ENCODE measurements at regions not wholly inside any gene's neighbourhood (a gene's known extent, or its start where the extent isn't known, plus 50 kb on each side); places are given as distances from the start of the nearest gene placed in this dataset.

- no peak for DNase-seq (ENCODE audit: extremely low spot score)
- Histone ChIP-seq H3K27me3 (no peaks in the 10 kb centered on the region), H3K27ac (replicated peaks in 1 of 4) (no peak overlapping the region), H3K4me1 (no peaks in the 10 kb centered on the region), H3K4me3 (no peak overlapping the region), H3K36me3 (no peaks in the 10 kb centered on the region), H3K9me3 (no peaks in the 10 kb centered on the region)
- WGBS, result 90% methylated on average over 1 of the region's 1 CpG
- intact Hi-C loops (cut with DNase I), result no loop called here
- TF ChIP-seq POLR2A (IDR thresholded peaks at IDR 0.05; ENCODE audit: low read depth) (no peak), CTCF (IDR thresholded peaks at IDR 0.05) (no peak), EP300 (IDR thresholded peaks at IDR 0.05) (no peak), POLR2AphosphoS5 (IDR thresholded peaks at IDR 0.05) (no peak)
These were observed 91.1 kb downstream of the GPR37 start for GRCh38 chr7:124674451-124674850.

- intact Hi-C loops (cut with DNase I), result no loop called here
- no peak overlapping the region for H3K27ac ChIP-seq (replicated peaks in 1 of 4)
- no peak for TF ChIP-seq POLR2AphosphoS5 (IDR thresholded peaks at IDR 0.05)
- no peak for TF ChIP-seq POLR2A (IDR thresholded peaks at IDR 0.05; ENCODE audit: low read depth)
- TF ChIP-seq CTCF (IDR thresholded peaks at IDR 0.05), result no peak
- TF ChIP-seq EP300 (IDR thresholded peaks at IDR 0.05), result no peak
- H3K9me3 ChIP-seq, result no peaks in the 10 kb centered on the region
- H3K4me1 ChIP-seq, result no peaks in the 10 kb centered on the region
- no peak overlapping the region for H3K4me3 ChIP-seq
- H3K27me3 ChIP-seq, result no peaks in the 10 kb centered on the region
- H3K36me3 ChIP-seq, result no peaks in the 10 kb centered on the region
- 76% methylated on average over 1 of the region's 1 CpG for WGBS
- no peak for DNase-seq (ENCODE audit: extremely low spot score)
These were observed 93.6 kb downstream of the GPR37 start for GRCh38 chr7:124672011-124672410.

GRCh38 chr7:124667312-124668153, 98.1 kb downstream of the GPR37 start:
- Histone ChIP-seq H3K9me3 (no peaks in the 10 kb centered on the region), H3K27me3 (no peaks in the 10 kb centered on the region), H3K4me1 (no peaks in the 10 kb centered on the region), H3K4me3 (no peak overlapping the region), H3K27ac (replicated peaks in 1 of 4) (no peak overlapping the region), H3K36me3 (no peaks in the 10 kb centered on the region)
- WGBS, result 69% methylated on average over 9 of the region's 9 CpGs
- DNase-seq (ENCODE audit: extremely low spot score), result no peak
- intact Hi-C loops (cut with DNase I), result no loop called here
- TF ChIP-seq EP300 (IDR thresholded peaks at IDR 0.05), result no peak
- TF ChIP-seq POLR2A (IDR thresholded peaks at IDR 0.05; ENCODE audit: low read depth), result no peak
- no peak for TF ChIP-seq CTCF (IDR thresholded peaks at IDR 0.05)
- no peak for TF ChIP-seq POLR2AphosphoS5 (IDR thresholded peaks at IDR 0.05)

- DNase-seq (ENCODE audit: extremely low spot score), result no peak
- Histone ChIP-seq H3K27me3 (no peaks in the 10 kb centered on the region), H3K27ac (replicated peaks in 1 of 4) (no peak overlapping the region), H3K36me3 (no peaks in the 10 kb centered on the region), H3K4me3 (no peak overlapping the region), H3K9me3 (no peaks in the 10 kb centered on the region), H3K4me1 (no peaks in the 10 kb centered on the region)
- TF ChIP-seq POLR2A (IDR thresholded peaks at IDR 0.05; ENCODE audit: low read depth) (no peak), POLR2AphosphoS5 (IDR thresholded peaks at IDR 0.05) (no peak), EP300 (IDR thresholded peaks at IDR 0.05) (no peak), CTCF (IDR thresholded peaks at IDR 0.05) (no peak)
- intact Hi-C loops (cut with DNase I), result no loop called here
These were observed 102.7 kb downstream of the GPR37 start for GRCh38 chr7:124662937-124663336.

GRCh38 chr7:124662372-124662771, 103.2 kb downstream of the GPR37 start:
- WGBS, result 72% methylated on average over 4 of the region's 4 CpGs
- H3K9me3 ChIP-seq, result no peaks in the 10 kb centered on the region
- H3K4me3 ChIP-seq, result no peak overlapping the region

More at GRCh38 chr7:124662372-124662771, 103.2 kb downstream of the GPR37 start:
- no peak for TF ChIP-seq POLR2A (IDR thresholded peaks at IDR 0.05; ENCODE audit: low read depth)
- no peak for TF ChIP-seq POLR2AphosphoS5 (IDR thresholded peaks at IDR 0.05)
- no peak for TF ChIP-seq EP300 (IDR thresholded peaks at IDR 0.05)
- no peak for TF ChIP-seq CTCF (IDR thresholded peaks at IDR 0.05)
- Histone ChIP-seq H3K4me1 (no peaks in the 10 kb centered on the region), H3K27ac (replicated peaks in 1 of 4) (no peak overlapping the region), H3K27me3 (no peaks in the 10 kb centered on the region), H3K36me3 (no peaks in the 10 kb centered on the region)
- no peak for DNase-seq (ENCODE audit: extremely low spot score)
- intact Hi-C loops (cut with DNase I), result no loop called here
